ENCODE measurements at regions not wholly inside any gene's neighbourhood (a gene's known extent, or its start where the extent isn't known, plus 50 kb on each side); places are given as distances from the start of the nearest gene placed in this dataset.

GRCh38 chr2:16221461-16222010 is 281.2 kb downstream of the MYCN start:
- TF ChIP-seq POLR2AphosphoS5 (IDR thresholded peaks at IDR 0.05; ENCODE audit: low read depth, low read length) (no peak), SIN3A (IDR thresholded peaks at IDR 0.05; ENCODE audit: borderline replicate concordance, insufficient read depth, low read length) (no peak), TAF1 (IDR thresholded peaks at IDR 0.05; ENCODE audit: borderline replicate concordance, insufficient read depth, low read length) (no peak), FOXP2 (optimal IDR thresholded peaks at IDR 0.05; ENCODE audit: borderline replicate concordance, extremely low read depth, extremely low read length, insufficient read depth) (no peak), REST (IDR thresholded peaks at IDR 0.05; ENCODE audit: insufficient read depth in 1 of 2, low read depth in 2 of 2, low read length in 2 of 2) (no peak)

- TF ChIP-seq FOXP2 (optimal IDR thresholded peaks at IDR 0.05; ENCODE audit: borderline replicate concordance, extremely low read depth, extremely low read length, insufficient read depth) (no peak), SIN3A (IDR thresholded peaks at IDR 0.05; ENCODE audit: borderline replicate concordance, insufficient read depth, low read length) (no peak), POLR2AphosphoS5 (IDR thresholded peaks at IDR 0.05; ENCODE audit: low read depth, low read length) (no peak), TAF1 (IDR thresholded peaks at IDR 0.05; ENCODE audit: borderline replicate concordance, insufficient read depth, low read length) (no peak), REST (IDR thresholded peaks at IDR 0.05; ENCODE audit: insufficient read depth in 1 of 2, low read depth in 2 of 2, low read length in 2 of 2) (no peak)
Observed at GRCh38 chr2:16219292-16219975, 279.1 kb downstream of the MYCN start.

GRCh38 chr2:16218625-16219024 is 278.3 kb downstream of the MYCN start:
- TF ChIP-seq TAF1 (IDR thresholded peaks at IDR 0.05; ENCODE audit: borderline replicate concordance, insufficient read depth, low read length) (no peak), REST (IDR thresholded peaks at IDR 0.05; ENCODE audit: insufficient read depth in 1 of 2, low read depth in 2 of 2, low read length in 2 of 2) (peak in 1 of 2 experiments; percentile 22; a peak in 1 of 4 replicates), FOXP2 (optimal IDR thresholded peaks at IDR 0.05; ENCODE audit: borderline replicate concordance, extremely low read depth, extremely low read length, insufficient read depth) (no peak)

- no peak for TF ChIP-seq REST (IDR thresholded peaks at IDR 0.05; ENCODE audit: insufficient read depth in 1 of 2, low read depth in 2 of 2, low read length in 2 of 2)
- TF ChIP-seq POLR2AphosphoS5 (IDR thresholded peaks at IDR 0.05; ENCODE audit: low read depth, low read length), result no peak
- TF ChIP-seq TAF1 (IDR thresholded peaks at IDR 0.05; ENCODE audit: borderline replicate concordance, insufficient read depth, low read length), result no peak
- no peak for TF ChIP-seq SIN3A (IDR thresholded peaks at IDR 0.05; ENCODE audit: borderline replicate concordance, insufficient read depth, low read length)
- TF ChIP-seq FOXP2 (optimal IDR thresholded peaks at IDR 0.05; ENCODE audit: borderline replicate concordance, extremely low read depth, extremely low read length, insufficient read depth), result no peak
Observed at GRCh38 chr2:16218161-16218560, 277.8 kb downstream of the MYCN start.
